Ureter (tissue), 1 donor: ENCODE measurements at regions not wholly inside any gene's neighbourhood (a gene's known extent, or its start where the extent isn't known, plus 50 kb on each side); places are given as distances from the start of the nearest gene placed in this dataset.
"Not testable (repeated sequence)": the region's sequence is repeated elsewhere in the genome, so short reads cannot be mapped to it uniquely, and the experiment has no call there.

Experiments
- DNase-seq: peaks from one replicate; pipeline ENCODE4 v3.0.0-alpha.2; 2020; ENCODE audit warnings: low spot score
- donor health status: DM: yes; HTN: yes; CAD: no.

- no peak for DNase-seq
Measured at GRCh38 chr1:173257805-173258204, 50.7 kb upstream of the TNFSF4 start.

- no peak for DNase-seq
Measured at GRCh38 chr1:173258479-173259264, 51.5 kb upstream of the TNFSF4 start.

- DNase-seq = not testable (repeated sequence)
Measured at GRCh38 chr1:173260329-173260728, 53.2 kb upstream of the TNFSF4 start.

- DNase-seq = no peak
Measured at GRCh38 chr1:173266841-173267240, 59.7 kb upstream of the TNFSF4 start.

- DNase-seq = no peak
Measured at GRCh38 chr1:173267453-173267945, 60.4 kb upstream of the TNFSF4 start.

- DNase-seq = no peak
Measured at GRCh38 chr1:173268261-173268660, 61.1 kb upstream of the TNFSF4 start.

GRCh38 chr1:173268786-173269277, 61.7 kb upstream of the TNFSF4 start:
- DNase-seq = no peak

- DNase-seq = no peak
Measured at GRCh38 chr1:173269490-173270230, 62.5 kb upstream of the TNFSF4 start.

GRCh38 chr1:173270243-173270642, 63.1 kb upstream of the TNFSF4 start:
- DNase-seq = no peak

- not testable (repeated sequence) for DNase-seq
Measured at GRCh38 chr1:173271021-173271420, 63.9 kb upstream of the TNFSF4 start.

- no peak for DNase-seq
Measured at GRCh38 chr1:173275496-173275895, 68.4 kb upstream of the TNFSF4 start.

GRCh38 chr1:173276922-173277800, 70.0 kb upstream of the TNFSF4 start:
- no peak for DNase-seq

GRCh38 chr1:173280899-173281660, 73.9 kb upstream of the TNFSF4 start:
- DNase-seq = no peak

- DNase-seq = no peak
Measured at GRCh38 chr1:173285048-173285447, 77.9 kb upstream of the TNFSF4 start.

GRCh38 chr1:173287785-173288184, 80.7 kb upstream of the TNFSF4 start:
- no peak for DNase-seq

- no peak for DNase-seq
Measured at GRCh38 chr1:173293756-173294155, 86.6 kb upstream of the TNFSF4 start.

- no peak for DNase-seq
Measured at GRCh38 chr1:173294843-173295242, 87.7 kb upstream of the TNFSF4 start.

GRCh38 chr1:173295391-173295790, 88.3 kb upstream of the TNFSF4 start:
- no peak for DNase-seq

- no peak for DNase-seq
Measured at GRCh38 chr1:173295995-173296394, 88.9 kb upstream of the TNFSF4 start.

- DNase-seq = no peak
Measured at GRCh38 chr1:173297798-173298391, 90.8 kb upstream of the TNFSF4 start.
